ENCODE measurements at regions not wholly inside any gene's neighbourhood (a gene's known extent, or its start where the extent isn't known, plus 50 kb on each side); places are given as distances from the start of the nearest gene placed in this dataset.

DNA sequence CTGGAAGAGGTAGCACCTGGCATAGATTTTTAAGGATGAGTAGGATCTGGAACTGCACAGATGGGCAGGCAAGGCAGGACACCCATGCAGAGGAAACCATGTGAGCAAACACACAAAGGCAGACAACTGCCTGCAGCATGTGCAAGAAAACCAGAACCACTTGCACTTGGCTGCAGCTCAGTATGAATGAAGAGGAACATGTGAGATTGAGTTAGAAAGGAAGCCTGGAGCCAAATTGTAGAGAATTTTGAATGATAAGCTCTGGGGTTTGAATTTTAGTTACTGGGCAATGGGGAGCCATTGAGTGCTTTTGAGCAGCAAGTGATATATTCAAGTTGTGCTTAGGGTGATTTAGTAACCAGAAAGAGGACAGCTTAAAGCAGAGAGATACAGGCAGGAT is 583.4 kb downstream of the SOX6 start:
- TF ChIP-seq, protein P1, sequence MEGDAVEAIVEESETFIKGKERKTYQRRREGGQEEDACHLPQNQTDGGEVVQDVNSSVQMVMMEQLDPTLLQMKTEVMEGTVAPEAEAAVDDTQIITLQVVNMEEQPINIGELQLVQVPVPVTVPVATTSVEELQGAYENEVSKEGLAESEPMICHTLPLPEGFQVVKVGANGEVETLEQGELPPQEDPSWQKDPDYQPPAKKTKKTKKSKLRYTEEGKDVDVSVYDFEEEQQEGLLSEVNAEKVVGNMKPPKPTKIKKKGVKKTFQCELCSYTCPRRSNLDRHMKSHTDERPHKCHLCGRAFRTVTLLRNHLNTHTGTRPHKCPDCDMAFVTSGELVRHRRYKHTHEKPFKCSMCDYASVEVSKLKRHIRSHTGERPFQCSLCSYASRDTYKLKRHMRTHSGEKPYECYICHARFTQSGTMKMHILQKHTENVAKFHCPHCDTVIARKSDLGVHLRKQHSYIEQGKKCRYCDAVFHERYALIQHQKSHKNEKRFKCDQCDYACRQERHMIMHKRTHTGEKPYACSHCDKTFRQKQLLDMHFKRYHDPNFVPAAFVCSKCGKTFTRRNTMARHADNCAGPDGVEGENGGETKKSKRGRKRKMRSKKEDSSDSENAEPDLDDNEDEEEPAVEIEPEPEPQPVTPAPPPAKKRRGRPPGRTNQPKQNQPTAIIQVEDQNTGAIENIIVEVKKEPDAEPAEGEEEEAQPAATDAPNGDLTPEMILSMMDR (IDR thresholded peaks at IDR 0.05), result no peak

DNA sequence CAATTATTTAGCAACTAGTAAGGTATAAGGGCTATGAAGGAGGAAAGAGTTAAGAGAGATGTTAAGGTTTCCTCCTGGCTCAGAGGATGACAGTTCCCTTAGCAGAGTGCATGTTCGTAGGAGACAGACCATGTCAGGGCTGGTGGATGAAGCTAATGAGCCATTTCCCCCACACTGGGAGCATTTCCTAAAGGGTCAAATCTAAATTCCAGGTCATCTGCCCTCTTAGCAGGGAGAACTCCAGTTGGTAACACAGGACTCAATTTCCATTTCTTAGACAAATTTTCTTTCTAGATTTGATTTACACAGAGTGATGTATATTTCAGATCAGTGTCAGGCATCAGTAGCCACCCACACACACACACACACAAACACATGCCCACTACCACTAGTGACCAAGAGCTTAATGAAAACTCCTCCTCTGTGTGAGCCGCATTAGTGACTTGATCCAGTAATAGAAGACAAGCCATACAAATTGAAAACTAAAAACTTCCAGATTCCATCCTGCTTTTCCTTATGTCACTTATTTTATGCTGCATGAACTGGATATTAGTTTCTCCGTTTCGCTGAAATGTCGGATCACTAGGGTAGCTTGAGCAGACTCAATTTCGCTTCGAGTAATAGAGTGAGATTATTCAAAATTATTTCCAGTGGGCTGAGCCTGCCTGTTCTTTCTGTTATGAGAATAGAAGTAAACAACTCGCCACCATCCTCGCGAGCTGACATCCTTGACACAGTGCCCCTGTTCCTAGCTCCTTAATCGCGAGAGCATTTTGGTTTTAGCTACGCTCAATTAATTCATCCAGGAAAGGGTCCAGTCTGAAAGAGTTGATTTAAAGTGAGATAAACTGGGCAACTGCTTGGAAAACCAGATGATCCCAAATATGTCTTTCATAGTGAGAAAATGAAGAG is 582.6 kb downstream of the SOX6 start:
- no peaks in the 10 kb centered on the region for H3K4me1 ChIP-seq
- H3K9ac ChIP-seq (ENCODE audit: low read depth in 2 of 2, low read length in 2 of 2), result no peak overlapping the region
- DNase-seq, result no peak
- no peaks in the 10 kb centered on the region for H3K36me3 ChIP-seq
- H3K27me3 ChIP-seq, result no peaks in the 10 kb centered on the region
- H3K4me3 ChIP-seq, result no peak overlapping the region
- no peaks in the 10 kb centered on the region for H3K9me3 ChIP-seq
- TF ChIP-seq, protein P1 (IDR thresholded peaks at IDR 0.05), result no peak
- H3K27ac ChIP-seq, result no peak overlapping the region
- intact Hi-C loops (cut with DNase I), result no loop called here

More for the DNA sequence above, 583.4 kb downstream of the SOX6 start:
- no peak overlapping the region for H3K9ac ChIP-seq (ENCODE audit: low read depth in 2 of 2, low read length in 2 of 2)
- H3K36me3 ChIP-seq, result no peaks in the 10 kb centered on the region
- H3K27ac ChIP-seq, result no peak overlapping the region
- intact Hi-C loops (cut with DNase I), result no loop called here
- no peaks in the 10 kb centered on the region for H3K27me3 ChIP-seq
- DNase-seq, result no peak
- no peaks in the 10 kb centered on the region for H3K9me3 ChIP-seq
- H3K4me3 ChIP-seq, result no peak overlapping the region
- no peaks in the 10 kb centered on the region for H3K4me1 ChIP-seq

DNA sequence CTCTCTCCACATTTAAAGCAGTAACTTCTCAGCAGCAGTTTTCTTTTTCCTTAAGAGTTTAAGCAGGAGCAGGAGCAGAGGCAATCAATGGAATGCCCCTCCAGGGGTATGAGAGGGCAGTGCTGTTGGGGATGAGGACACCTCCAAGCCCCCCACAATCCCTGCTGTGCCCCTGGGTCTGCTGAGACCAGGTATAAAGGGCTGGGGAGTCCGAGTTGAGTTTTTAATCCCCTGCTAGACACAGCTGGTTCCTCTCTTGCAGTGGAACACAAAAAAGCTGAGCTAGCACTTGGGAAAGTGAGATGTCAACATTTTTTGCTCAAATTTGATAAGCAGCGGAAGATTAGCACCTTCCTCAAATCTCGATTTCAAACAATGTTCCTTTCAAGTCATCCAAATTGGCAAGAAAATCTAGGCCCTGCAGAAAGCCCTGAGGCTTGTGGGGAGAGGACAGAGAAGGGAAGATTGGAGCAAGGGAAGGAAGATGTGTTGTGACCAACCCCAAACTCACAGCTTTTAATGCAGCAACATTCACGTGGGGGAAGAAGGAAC is 581.9 kb downstream of the SOX6 start:
- DNase-seq, result no peak
- Histone ChIP-seq H3K9ac (ENCODE audit: low read depth in 2 of 2, low read length in 2 of 2) (no peak overlapping the region), H3K27me3 (no peaks in the 10 kb centered on the region), H3K4me1 (no peaks in the 10 kb centered on the region), H3K36me3 (no peaks in the 10 kb centered on the region), H3K9me3 (no peaks in the 10 kb centered on the region), H3K4me3 (no peak overlapping the region), H3K27ac (no peak overlapping the region)
- TF ChIP-seq, protein P1 (IDR thresholded peaks at IDR 0.05), result no peak
- intact Hi-C loops (cut with DNase I), result no loop called here

DNA sequence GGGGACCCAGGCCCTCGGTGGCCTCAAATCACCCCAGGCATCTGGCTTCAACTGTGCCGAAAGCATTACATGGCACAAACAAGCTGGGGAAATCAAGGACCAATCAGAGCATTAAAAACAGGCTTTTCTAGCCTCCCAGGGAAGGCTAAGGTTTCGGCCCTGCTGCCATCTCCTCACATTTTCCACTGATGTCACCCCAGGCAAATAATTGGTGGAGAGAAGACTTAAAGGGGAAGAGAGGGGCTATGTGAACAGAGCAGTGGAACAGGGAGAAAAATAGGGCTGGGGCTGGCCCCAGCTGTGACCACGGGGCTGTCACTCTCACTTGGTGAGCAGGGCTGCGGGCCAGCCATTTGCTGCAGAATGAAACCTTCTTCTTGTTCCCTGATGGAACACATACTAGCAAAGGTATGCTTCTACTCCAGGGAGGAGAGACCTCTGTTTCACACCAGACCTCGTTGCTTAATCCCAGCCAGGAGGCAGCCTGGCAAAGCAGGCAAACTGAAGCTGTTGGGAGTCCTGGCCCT is 581.3 kb downstream of the SOX6 start:
- TF ChIP-seq, protein P1 (IDR thresholded peaks at IDR 0.05), result no peak
- H3K36me3 ChIP-seq, result no peaks in the 10 kb centered on the region
- no peak overlapping the region for H3K9ac ChIP-seq (ENCODE audit: low read depth in 2 of 2, low read length in 2 of 2)
- H3K9me3 ChIP-seq, result no peaks in the 10 kb centered on the region
- H3K4me1 ChIP-seq, result no peaks in the 10 kb centered on the region
- intact Hi-C loops (cut with DNase I), result no loop called here
- DNase-seq, result no peak
- H3K27me3 ChIP-seq, result no peaks in the 10 kb centered on the region
- no peak overlapping the region for H3K4me3 ChIP-seq
- H3K27ac ChIP-seq, result no peak overlapping the region

DNA sequence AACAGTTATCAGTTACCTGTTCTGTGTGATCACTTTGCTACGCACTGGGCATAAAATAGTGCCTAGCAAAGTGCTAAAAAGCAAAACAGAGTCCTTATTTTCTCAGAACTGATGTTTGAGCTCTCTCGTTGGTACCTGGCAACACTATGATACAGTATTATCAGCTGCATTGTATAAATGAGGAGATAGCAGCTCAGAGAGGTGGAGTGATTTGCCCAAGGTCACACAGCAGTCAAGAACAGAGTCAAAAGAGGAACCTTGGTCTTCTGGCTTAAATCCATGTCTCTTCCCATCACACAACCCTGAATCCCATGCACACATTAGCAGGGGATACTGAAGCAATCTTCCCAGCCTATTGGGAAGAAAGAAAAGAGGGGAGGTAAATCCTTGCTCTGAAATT is 580.5 kb downstream of the SOX6 start:
- Histone ChIP-seq H3K4me3 (no peak overlapping the region), H3K4me1 (no peaks in the 10 kb centered on the region), H3K36me3 (no peaks in the 10 kb centered on the region), H3K27ac (no peak overlapping the region), H3K9ac (ENCODE audit: low read depth in 2 of 2, low read length in 2 of 2) (no peak overlapping the region), H3K9me3 (no peaks in the 10 kb centered on the region), H3K27me3 (no peaks in the 10 kb centered on the region)
- TF ChIP-seq, protein P1 (IDR thresholded peaks at IDR 0.05), result no peak
- DNase-seq, result no peak
- intact Hi-C loops (cut with DNase I), result no loop called here
